ENCODE measurements at regions not wholly inside any gene's neighbourhood (a gene's known extent, or its start where the extent isn't known, plus 50 kb on each side); places are given as distances from the start of the nearest gene placed in this dataset.

DNA sequence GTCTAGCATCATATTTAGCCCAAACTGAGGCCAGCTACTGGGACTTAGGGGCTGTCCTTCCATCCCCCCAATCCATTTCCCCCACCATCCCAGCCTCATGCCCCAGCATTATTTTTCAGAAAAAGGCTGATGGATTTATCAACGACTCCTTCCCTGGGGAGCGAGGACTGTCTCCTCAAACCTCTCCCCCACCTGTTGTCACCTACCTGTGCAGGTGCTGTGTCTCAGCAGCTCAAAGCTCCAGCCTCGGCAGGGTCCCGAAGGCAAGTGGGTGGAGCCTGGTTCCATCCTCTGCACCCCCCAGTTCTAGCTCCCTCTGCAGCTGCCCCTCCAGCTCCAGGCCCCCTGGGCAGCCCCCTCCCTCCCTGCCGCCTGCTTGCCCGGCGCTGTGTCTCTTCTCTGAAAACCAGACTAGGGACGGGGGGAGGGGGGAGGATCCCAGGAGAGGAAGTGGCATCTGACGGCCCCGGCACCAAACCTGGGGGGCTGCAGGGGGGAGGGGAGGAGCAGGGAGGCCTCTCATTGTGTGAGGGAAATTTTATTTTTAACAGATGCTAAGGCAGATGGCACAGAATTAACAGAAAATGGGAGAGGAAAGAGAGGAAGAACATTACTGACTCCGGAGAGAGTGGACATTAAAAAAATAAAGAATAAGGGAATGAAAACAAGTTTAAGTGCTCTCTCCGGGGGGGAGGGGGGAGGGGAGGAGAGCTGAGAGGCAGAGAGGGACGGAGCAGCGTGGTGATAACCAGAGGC is 61.7 kb upstream of the PAX2 start:
- H3K4me1 ChIP-seq = peaks cover 0 to 7% (median 5%) of the 10 kb centered on the region in 4 donors
- TF ChIP-seq POLR2AphosphoS5 (IDR thresholded peaks at IDR 0.05) (no peak), EP300 (IDR thresholded peaks at IDR 0.05) (no peak), POLR2A (IDR thresholded peaks at IDR 0.05) (no peak)
- TF ChIP-seq, protein P1, sequence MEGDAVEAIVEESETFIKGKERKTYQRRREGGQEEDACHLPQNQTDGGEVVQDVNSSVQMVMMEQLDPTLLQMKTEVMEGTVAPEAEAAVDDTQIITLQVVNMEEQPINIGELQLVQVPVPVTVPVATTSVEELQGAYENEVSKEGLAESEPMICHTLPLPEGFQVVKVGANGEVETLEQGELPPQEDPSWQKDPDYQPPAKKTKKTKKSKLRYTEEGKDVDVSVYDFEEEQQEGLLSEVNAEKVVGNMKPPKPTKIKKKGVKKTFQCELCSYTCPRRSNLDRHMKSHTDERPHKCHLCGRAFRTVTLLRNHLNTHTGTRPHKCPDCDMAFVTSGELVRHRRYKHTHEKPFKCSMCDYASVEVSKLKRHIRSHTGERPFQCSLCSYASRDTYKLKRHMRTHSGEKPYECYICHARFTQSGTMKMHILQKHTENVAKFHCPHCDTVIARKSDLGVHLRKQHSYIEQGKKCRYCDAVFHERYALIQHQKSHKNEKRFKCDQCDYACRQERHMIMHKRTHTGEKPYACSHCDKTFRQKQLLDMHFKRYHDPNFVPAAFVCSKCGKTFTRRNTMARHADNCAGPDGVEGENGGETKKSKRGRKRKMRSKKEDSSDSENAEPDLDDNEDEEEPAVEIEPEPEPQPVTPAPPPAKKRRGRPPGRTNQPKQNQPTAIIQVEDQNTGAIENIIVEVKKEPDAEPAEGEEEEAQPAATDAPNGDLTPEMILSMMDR (IDR thresholded peaks at IDR 0.05) = no peak
- WGBS, 5 donors = 2 to 5% (median 3%) methylated on average over 14 of the region's 14 CpGs
- H3K27me3 ChIP-seq = peaks cover 4 to 100% (median 86%) of the 10 kb centered on the region in 3 donors
- no peak overlapping the region for H3K4me3 ChIP-seq
- intact Hi-C loops (cut with DNase I; ENCODE audit: low total_unique reads) = no loop called here
- no peak for DNase-seq
- H3K36me3 ChIP-seq = no peaks in the 10 kb centered on the region
- H3K27ac ChIP-seq = no peak overlapping the region
- no peaks in the 10 kb centered on the region for H3K9me3 ChIP-seq

DNA sequence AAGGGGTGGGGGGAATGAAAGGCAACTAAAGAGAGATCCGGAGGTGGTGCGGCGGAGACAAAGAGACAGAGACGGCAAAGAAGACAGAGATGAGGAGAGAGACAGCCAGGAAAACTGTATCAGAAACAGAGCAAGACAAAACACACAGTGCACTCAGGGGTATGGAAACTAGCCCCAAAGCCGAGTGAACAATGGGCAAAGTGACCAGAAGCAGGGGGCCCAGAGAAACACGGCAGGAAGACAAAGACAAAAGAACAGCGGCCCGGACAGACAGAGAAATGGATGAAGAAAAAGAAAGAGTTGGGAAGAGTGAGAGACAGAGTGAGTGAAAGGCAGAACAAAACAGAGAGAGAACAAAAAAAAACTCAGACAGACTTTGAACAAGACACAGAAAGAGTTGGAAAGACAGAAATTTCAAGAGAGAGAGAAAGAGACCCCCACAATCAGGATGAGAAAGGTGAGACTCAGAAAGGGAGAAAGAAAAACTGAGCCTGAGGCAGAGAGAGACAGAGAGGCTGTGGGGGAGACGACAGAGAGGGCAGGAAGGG is 60.6 kb upstream of the PAX2 start:
- peaks cover 0 to 7% (median 5%) of the 10 kb centered on the region in 4 donors for H3K4me1 ChIP-seq
- intact Hi-C loops (cut with DNase I; ENCODE audit: low total_unique reads) = no loop called here

DNA sequence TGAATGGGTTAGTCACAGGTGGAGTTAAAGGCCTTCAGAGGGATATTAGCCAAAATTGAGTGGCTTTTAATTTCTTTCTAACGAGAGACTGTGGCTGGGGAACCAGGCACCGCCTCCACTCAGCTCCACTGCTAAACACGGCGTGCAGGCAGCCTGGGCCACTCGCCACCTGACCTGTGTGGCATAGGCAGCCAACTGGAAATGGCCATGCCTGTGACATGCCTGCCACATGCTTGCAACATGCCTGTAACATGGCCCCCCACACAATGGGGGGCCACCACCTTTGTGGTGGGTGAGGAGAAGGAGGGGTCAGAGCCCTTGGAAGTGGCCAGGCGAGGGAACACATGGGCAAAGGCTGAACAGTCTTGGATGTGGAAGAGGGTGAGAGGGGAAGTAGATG is 60.1 kb upstream of the PAX2 start:
- Histone ChIP-seq H3K9me3 (no peaks in the 10 kb centered on the region), H3K4me1 (peaks cover 0 to 7% (median 5%) of the 10 kb centered on the region in 4 donors), H3K27me3 (peaks cover 4 to 100% (median 92%) of the 10 kb centered on the region in 3 donors), H3K36me3 (no peaks in the 10 kb centered on the region), H3K4me3 (no peak overlapping the region), H3K27ac (no peak overlapping the region)
- DNase-seq = no peak
- TF ChIP-seq POLR2AphosphoS5 (IDR thresholded peaks at IDR 0.05) (no peak), EP300 (IDR thresholded peaks at IDR 0.05) (no peak), POLR2A (IDR thresholded peaks at IDR 0.05) (no peak)
- TF ChIP-seq, protein P1 (IDR thresholded peaks at IDR 0.05) = no peak
- 34 to 46% (median 40%) methylated on average over 6 of the region's 6 CpGs for WGBS, 5 donors
- intact Hi-C loops (cut with DNase I; ENCODE audit: low total_unique reads) = no loop called here

More for the DNA sequence above, 60.6 kb upstream of the PAX2 start:
- no peaks in the 10 kb centered on the region for H3K36me3 ChIP-seq
- WGBS, 5 donors = 2 to 8% (median 5%) methylated on average over 9 of the region's 9 CpGs
- TF ChIP-seq POLR2A (IDR thresholded peaks at IDR 0.05) (no peak), POLR2AphosphoS5 (IDR thresholded peaks at IDR 0.05) (no peak), EP300 (IDR thresholded peaks at IDR 0.05) (no peak)
- TF ChIP-seq, protein P1 (IDR thresholded peaks at IDR 0.05) = no peak
- H3K9me3 ChIP-seq = no peaks in the 10 kb centered on the region
- H3K27ac ChIP-seq = no peak overlapping the region
- peaks cover 4 to 100% (median 91%) of the 10 kb centered on the region in 3 donors for H3K27me3 ChIP-seq
- no peak for DNase-seq
- H3K4me3 ChIP-seq = no peak overlapping the region

DNA sequence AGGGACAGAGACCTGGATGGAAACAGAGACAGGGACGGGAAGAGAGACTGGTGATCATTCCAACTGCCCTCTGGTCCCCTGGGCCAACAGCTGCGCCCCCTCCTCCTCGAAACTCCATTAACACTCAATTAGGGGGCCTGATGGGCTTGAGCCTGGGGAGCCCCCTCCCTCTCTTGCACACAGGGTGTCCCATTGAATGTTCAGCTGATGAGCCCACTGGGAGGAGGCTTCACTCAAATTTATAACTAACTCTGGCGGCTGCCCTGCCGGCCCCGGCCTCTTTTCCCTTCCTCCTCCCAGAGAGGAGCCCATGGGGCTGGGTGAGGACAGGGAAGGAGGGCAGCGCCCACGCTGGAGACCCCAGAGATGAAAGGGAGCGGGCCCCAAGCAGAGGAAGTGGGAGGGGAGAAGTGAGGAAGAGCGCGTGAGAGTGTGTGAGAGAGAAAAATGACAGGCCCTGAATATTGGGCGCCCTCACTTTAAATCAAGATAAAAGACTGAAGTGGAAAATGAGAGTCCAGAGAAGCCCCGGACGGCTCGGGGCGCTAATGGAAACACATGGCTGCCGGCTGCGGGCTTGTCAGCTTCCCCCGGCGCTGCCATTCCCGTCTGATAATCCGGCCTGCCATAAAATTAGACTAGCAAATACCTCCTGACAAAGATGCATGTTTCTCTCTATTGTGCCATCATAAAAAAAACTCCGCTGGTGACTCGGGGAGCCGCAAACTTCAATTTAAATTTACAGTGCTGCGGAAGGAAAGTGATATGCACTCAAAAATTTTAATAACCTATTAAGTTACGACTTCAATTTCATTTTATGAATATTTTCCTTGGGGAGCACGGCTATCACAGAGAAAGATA is 58.0 kb upstream of the PAX2 start:
- no peak overlapping the region for H3K27ac ChIP-seq
- no peaks in the 10 kb centered on the region for H3K9me3 ChIP-seq
- H3K36me3 ChIP-seq = no peaks in the 10 kb centered on the region
- peaks cover 4 to 100% (median 74%) of the 10 kb centered on the region in 3 donors for H3K27me3 ChIP-seq
- no peak overlapping the region for H3K4me3 ChIP-seq
- no peaks in the 10 kb centered on the region for H3K4me1 ChIP-seq
- no peak for DNase-seq
- WGBS, 5 donors = 21 to 27% (median 24%) methylated on average over 20 to 28 of the region's 28 CpGs
- TF ChIP-seq EP300 (IDR thresholded peaks at IDR 0.05) (no peak), POLR2AphosphoS5 (IDR thresholded peaks at IDR 0.05) (no peak), POLR2A (IDR thresholded peaks at IDR 0.05) (no peak)
- TF ChIP-seq, protein P1 (IDR thresholded peaks at IDR 0.05) = no peak
- intact Hi-C loops (cut with DNase I; ENCODE audit: low total_unique reads) = no loop called here
